ENCODE measurements at regions not wholly inside any gene's neighbourhood (a gene's known extent, or its start where the extent isn't known, plus 50 kb on each side); places are given as distances from the start of the nearest gene placed in this dataset.

DNA sequence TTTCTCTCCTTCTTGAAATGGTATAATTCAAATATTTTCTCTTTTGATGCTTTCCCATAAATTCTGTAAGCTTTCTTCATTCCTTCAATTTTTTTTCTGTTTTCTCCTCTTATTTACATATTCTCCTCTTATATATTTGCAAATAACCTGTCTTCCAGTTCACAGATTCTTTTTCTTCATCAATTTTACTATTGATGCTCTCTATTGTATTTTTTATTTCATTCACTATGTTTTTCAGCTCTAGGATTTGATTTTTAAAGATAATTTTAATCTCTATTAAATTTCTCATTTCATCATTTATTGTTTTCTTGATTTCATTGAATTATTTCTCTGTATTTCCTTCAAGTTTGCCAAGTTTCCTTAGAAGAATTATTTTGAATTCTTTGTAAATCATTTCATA is 54.0 kb upstream of the PRPS1L1 start:
- no peak for DNase-seq (ENCODE audit: low read depth, low spot score)

DNA sequence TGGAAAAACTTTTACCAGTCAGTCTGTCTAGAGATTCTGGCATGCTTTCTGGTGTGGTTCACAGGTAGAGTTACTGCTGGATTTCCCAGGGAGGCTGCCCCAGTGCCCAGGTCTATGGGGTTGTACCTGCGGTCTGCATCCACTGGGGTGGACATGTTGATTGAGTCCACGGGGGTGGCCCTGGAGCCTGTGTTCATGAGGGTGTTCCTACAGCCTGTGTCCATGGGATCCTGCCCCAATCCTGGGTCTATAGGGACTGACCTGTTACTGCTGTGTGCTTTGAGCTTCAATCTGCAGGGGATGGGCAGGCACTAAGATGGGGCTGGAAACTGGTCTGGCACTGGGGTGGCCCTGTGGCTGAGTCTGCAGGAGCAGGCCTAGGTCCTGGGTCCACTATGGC is 54.5 kb upstream of the PRPS1L1 start:
- DNase-seq (ENCODE audit: low read depth, low spot score), result no peak

DNA sequence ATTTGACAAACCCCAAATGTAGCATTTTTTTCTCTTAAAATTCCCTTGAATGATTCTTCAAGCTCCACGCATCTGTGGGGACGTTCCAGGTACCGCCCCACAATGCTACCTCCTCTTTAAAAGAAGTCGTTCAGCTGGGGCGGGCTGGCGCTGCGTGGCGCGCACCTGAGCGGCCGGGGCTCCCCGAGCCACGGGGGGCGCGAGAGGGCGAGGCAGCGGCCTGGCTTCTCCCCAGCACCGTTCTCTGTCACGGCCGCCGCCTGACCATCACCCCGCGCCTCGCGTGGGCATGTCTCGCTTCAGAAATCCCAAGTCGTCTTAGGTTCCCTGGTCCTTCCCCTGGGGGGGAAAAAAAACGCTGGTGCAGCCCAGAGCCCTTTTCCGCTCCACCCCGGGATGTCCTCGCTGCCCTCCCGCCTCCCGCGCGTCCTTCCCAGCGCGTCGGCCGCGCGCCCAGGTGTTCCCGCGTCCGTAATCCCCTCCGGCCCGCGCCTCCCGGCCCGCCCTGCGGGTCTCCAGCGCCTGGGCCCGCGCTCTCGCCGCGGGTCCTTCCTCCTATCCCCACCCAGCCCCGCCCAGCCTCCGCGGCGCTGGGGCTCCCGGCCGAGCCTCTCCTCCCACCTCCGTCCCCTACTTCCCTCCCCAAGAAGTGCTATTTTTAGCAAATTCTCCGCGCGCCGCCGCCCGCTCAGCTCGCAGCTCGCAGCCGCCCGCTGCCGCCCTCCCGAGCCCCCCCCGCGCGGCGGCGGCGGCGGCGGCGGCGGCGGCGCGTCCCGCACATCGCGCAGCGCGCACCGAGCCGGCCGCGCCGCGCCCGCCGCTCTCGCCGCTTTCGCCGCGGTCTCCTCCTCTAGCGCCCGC is 58.7 kb upstream of the PRPS1L1 start:
- DNase-seq (ENCODE audit: low read depth, low spot score), result no peak

DNA sequence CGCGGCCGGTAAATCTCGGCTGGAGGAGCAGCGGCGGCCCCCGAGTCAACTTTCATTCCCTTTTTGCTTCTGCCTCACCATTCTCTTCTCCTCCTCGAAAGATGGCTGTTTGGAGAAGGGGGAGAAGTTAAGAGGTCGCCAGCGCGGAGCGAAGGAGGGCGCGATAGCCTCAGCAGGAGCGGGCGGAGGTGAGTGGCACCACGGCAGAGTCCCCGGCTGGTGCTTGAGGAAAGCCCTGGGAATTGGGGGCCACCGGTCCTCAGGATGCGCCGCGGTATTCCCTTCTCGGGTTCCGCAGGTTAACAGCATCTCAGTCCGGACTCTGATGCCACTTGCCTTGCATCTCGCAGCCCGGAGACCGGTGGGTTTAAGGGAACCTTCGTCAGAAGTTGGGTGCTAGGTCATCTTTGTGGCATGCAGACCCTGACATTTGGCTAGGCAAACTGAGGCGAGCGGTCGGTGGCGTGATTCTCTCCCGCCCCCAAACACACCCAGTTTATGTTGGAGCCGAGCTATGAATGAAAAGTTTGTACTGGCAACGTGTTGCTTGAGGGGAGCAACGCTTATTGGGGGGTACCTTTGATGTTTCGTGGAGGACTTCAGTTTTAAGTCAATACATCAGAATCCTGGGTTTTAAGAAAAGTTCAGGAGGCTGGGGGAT is 59.5 kb upstream of the PRPS1L1 start:
- no peak for DNase-seq (ENCODE audit: low read depth, low spot score)

DNA sequence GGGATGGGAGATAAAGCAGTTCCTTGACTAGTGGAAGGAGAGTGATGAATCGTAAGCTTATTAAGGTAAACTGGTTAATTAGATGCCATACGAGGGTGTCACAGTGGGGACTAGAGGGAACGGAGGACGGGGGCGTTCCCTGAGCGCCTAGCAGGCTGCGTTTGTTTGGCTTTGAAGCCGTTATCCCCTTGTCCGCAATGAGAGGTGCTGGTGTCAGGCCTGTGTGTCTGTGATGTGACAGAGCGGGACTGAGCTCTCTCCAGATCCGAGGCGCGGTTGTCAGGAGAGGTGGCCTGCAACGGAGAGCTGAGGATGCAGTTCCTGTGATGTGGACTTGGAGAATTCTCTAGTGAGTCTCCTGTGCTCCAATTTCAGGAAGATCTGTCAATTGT is 60.0 kb upstream of the PRPS1L1 start:
- no peak for DNase-seq (ENCODE audit: low read depth, low spot score)

DNA sequence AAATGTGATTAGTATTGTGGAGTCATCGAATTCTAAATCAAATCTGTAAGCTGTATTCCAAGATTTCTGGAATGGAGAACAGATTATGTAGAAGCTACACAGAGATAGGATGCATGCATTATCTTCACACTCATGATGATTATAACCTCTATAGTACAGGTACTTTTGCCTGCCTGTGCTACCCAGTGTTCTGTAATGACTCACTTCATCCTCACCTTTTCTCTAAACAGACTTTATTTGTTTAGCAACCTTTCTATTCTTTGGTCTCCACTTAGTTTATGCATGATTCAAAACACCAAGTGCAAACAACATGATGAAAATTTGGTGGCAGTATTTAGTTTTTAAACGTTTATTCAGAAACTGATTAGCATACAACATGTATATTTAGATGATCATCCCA is 68.4 kb upstream of the PRPS1L1 start:
- no peak for DNase-seq (ENCODE audit: low read depth, low spot score)

DNA sequence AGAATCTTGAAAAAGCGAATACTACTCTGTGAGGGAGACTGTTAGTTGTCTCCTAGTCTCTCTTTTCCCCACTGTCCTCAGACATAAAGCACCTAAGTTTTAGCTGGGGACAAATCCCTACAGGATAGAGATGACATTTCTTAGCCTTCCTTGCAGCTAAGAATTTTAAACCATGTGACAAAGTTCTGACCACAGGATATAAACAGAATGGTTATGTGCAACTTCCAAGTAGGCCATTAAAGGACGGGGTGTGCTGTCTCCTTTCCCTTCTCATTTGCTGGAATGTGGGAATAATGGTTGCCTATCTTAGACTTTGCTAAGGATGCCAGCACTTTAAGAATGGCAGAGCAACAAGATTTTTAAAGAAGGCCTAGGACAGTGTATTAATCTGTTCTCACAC is 74.9 kb upstream of the PRPS1L1 start:
- DNase-seq (ENCODE audit: low read depth, low spot score), result no peak

DNA sequence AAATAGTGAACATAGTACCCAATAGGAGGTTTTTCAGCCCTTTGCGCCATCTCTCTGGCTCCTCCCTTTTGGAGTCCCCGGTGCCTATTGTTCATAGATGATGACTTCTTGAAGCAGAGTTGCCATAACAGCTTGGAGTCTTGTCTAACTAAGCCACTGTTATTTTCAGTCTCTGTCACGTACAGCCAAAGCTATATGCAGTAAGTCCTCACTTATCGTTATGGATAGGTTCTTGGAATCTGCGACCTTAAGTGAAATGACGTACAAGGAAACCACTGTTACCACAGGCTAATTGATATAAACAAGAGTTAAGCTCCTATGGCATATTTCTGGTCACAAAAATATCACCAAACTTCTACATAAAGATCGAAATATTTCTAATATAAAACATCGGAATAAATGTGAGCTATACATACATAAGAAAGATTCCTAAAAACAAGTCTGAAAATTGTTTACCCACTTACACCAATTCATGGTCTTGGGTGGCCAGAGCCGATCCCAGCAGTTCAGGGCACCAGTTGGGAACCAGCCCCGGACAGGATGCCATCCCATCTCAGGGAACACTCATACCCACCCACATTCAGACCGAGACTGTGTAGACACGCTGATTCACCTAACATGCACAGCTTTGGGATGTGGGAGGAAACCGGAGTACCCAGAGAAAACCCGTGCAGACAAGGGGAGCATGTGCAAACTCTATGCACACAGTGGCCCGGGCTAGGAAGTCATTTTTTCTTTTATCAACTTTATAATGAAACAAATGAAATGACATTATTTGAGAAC is 76.0 kb upstream of the PRPS1L1 start:
- DNase-seq (ENCODE audit: low read depth, low spot score), result no peak

DNA sequence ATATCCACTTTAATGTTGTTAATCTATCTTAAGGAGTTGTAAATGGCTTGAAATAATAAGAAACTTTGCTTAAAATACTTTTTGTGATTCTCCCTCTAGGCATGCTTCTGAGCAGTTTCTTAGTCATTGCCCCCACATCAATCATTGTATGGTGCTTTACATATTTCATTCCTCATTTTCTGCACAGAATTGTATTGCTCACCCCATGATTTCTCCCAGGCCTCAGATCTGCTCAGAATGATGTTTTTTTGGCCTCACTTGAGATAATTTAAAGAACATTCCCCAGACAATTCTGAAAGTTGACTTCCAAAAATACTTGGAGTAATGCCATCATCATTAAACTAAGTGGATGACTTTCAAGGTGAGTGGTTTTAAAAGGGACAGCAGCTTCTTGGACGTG is 82.1 kb upstream of the PRPS1L1 start:
- DNase-seq (ENCODE audit: low read depth, low spot score), result no peak

DNA sequence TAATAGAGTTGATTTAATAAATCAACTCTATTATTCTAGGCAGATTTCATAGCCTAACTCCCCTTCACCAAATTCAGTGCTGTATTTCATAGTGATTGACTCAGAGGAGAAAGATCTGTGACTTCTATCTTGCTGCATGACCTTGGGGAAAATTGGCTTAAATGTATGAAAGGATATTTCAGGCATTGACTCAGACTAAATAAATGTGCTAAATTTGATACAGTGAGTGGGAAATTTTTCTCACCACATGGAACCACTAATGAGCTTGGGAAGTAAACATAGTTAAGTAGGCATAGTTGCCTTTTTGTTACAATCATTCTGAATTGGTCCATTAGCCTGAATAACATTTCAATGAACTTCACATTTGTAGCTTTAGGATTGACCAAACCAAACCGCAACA is 89.0 kb upstream of the PRPS1L1 start:
- DNase-seq (ENCODE audit: low read depth, low spot score), result no peak

DNA sequence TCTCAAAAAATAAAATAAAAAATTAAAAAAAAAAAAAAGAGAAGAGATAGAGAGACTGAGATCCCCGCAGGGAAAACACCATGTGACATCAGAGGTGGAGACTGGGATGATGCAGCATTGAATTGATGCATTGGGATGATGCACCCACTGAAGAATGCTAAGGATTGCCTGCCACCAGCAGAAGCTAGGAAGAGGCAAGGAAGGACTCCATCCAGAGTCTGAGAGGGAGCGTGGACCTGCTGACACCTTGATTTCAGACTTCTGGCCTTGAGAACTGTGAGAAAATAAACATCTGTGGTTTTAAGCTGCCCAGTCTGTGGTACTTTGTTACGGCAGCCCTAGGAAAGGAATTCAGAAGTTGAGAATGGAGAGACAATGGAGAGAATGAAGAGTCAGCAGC is 89.8 kb upstream of the PRPS1L1 start:
- DNase-seq (ENCODE audit: low read depth, low spot score), result no peak

DNA sequence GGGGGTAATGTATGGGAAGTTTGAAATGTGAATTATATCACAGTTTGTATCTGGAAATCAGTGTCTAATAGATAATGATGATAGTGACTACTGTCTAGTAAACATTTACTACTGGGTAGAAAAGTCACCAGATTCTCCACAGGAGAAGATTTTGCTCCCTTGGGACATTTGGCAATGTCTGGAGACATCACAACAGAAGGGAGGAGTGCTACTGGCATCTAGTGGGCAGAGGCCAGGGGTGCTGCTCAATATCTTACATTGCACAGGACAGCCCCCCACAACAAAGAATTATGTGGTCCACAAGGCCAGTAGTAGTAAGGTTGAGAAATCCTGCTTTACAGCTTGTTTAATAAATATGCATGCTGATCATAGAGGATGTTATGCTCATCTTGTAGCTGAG is 92.3 kb upstream of the PRPS1L1 start:
- DNase-seq (ENCODE audit: low read depth, low spot score), result no peak

DNA sequence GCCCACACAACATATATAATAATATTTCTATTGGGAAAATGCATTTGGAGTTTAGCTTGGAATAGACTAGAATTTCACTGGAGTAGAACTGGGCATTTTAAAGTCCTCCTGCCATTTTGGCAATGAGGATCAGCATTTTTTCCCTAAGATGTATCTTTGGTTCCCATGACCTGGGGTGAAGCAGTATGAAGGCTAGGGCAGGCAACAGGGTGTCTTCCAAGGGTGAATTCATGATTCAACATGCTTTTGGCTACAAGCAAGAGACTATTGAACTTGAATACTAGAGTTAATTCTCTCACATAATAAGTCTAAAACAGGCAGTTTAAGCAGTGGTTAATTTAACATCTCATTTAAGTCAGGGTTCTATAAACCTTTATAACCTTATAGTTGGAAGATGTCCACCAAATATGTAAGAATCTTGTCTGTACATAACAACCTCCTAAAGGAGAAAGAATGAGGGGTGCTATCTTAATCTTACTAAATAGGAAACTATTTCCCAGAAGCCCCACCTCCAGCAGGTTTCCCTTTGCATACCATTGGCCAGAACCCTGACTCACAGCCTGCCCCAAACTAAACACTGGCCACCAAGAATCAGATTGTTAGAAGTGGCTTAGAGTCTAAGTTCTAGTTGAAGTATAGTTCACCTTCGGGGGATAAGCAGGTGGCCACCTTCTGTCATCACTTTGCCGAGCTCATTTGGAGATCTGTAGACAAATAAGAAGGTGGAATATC is 96.0 kb upstream of the PRPS1L1 start:
- DNase-seq (ENCODE audit: low read depth, low spot score), result no peak

DNA sequence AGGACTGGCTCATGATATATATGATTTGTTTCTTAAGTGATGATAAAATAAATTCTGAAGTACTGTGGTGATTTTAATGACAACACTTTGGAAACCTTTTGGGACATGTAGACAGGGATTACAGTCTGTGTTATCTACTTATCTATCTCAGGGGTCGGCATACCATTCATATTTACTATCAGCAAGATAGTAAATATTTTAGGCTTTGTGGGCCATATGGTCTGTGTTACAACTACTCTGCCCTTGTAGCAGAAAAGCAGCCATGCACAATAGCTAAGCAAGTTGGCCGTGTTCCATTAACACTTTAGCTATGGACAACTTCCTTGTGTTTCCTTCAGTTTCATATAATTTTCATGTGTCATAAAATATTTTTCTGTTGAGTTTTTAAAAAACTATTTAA is 97.8 kb upstream of the PRPS1L1 start:
- no peak for DNase-seq (ENCODE audit: low read depth, low spot score)

DNA sequence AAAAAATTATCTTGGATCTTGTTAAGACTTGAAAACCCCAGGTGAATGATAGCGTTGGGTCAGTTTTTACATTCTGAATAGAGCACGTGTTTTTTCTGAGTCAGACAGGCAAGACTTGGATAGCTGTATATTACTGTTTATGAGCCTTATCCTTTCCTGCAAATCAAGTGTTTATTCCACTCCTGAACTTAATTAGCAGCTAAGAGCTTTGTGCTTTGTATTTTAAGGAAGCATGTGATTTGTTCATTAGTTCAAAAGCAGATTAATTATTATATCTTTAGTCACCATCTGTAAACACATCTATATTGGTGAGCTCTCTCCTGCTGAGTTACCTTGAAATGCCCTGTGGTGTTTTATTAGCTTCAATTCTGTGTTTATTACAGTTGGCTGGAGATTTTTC is 98.6 kb upstream of the PRPS1L1 start:
- DNase-seq (ENCODE audit: low read depth, low spot score), result no peak

DNA sequence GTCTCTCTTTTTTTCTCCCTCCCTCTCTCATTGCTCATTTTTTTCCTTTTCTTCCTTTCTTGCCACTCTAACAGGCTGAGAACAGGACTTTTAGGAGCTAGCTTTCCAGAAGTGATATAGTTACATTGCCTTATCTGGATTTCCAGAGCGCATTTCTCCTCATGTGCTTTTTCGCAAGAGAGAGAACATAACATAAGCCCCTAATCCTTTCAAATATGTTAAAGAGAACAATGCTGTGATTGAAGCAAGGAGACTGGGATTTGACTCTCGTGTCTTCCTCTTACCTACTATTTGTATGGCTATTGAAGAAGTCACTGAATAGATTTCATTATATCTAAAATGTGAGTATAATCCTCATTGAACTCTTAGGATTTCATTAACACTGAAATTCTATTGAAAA is 101.2 kb upstream of the PRPS1L1 start:
- no peak for DNase-seq (ENCODE audit: low read depth, low spot score)

DNA sequence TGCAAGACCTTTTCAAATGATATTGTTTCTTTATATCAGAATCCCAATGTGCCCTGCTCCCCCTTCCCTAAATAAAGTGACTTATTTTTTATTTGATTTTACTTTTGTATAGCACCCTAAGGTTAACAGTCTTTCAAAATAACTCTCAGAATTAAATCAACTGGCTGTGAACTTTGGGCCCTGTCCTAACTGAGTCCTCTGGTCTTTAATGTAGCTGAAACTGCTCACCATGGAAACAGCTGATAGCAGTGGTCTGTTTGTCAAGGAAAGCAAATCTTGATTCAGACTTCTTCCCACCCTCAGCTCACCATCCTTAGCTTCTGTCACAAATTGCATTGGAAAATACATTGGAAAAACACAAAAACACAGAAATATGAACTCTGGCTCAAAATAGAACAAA is 105.2 kb upstream of the PRPS1L1 start:
- DNase-seq (ENCODE audit: low read depth, low spot score), result no peak

DNA sequence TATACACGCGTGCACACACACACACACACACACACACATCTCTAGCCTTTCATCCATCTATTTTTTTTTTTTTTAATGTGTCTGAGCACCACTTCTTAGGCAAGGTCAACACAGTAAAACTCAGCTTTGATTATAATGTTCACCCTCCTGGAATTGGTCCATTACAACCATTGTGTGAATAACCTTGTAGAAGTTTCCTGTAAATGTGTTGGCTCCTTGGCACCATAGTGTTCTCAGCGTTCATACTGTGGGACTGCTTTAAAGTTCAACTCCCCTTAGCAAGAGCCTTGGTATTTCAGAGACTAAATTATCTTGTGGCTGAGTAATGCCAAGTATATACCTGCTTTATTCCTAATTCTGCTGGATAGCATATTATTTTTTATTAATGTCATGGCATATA is 106.3 kb upstream of the PRPS1L1 start:
- DNase-seq (ENCODE audit: low read depth, low spot score), result no peak

DNA sequence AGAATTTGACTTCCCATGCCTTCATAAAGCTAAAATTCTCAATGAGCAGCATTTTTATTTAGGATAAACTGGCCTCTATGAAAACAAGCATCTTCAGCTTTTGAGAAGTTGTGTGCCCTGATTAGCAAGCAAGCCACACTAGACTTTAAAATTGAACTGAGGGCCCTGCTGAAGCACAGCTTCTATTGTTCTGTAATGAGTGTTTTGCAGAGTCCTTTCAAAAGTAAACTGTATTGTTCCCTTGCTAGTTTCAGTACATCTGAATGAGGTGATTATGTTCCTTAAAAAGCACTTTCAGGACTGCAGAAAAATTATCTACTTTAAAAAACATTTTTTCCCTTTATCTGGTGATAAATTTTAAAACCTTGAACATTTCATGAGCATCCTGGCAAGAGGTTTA is 113.3 kb upstream of the PRPS1L1 start:
- DNase-seq (ENCODE audit: low read depth, low spot score), result no peak

DNA sequence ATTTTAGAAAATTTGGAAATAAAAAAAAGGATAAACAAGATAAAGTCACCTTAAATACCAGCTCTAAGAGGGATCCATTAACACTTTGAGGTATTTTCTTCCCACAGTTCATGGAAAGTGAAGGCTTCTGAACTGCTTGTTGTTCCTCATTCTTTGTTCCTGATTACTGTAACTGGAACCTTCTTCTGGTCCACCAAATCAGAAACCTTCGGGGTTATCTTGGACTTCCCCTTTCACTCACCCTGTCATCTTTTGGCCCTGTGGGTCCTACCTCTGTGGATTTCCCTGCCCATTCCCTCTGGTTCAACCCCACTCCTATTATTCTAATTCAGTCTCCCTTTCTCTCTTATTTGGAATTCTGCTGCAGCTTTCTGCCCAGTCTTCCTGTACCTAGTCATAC is 116.5 kb upstream of the PRPS1L1 start:
- DNase-seq (ENCODE audit: low read depth, low spot score), result no peak

DNA sequence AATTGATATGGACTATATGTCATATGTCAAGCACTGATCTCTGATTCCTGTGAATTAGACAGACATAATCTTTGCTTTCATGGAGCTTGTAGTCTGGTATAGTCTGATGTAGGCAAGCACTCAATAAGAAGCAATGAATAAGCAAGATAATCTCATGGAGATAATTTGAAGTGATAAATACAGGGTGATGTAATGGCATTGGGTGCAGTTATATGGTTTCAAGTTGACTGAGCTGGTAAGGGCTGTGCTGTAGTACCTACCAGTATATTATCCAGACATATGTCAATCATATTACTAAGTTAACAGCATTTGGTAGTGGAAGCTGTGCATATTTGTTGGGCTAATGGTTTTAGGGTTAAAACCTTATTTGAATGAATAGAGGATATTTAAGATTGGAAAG is 117.5 kb upstream of the PRPS1L1 start:
- no peak for DNase-seq (ENCODE audit: low read depth, low spot score)

DNA sequence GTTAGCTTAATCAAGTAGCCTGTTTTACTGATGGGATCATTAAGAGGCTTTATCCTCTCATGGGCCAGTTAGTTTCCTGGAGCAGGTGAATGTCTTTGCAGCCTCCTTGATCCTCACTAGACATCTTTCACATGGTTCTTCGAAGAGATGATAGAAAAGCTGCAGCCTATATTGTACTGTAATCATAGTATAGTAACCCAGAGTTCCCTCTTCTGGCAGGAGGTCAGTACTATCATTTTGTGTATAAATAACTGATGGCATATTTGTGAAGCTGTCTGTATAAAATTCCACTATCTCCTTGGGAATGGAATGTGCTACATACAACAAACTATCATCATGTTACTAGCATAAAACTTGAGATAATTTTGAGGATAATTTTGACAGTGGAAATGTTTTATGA is 123.8 kb upstream of the PRPS1L1 start:
- DNase-seq (ENCODE audit: low read depth, low spot score), result no peak

All from brain pericyte (primary cell).